Type B pancreatic cell (in vitro differentiated cells): ENCODE measurements at regions not wholly inside any gene's neighbourhood (a gene's known extent, or its start where the extent isn't known, plus 50 kb on each side); places are given as distances from the start of the nearest gene placed in this dataset.

Experiments
- DNase-seq: peaks from one replicate; pipeline ENCODE4 v3.0.0; 2021; ENCODE audit warnings: mixed read lengths; ENCODE audit not compliant: unreplicated experiment; ENCODE audit errors: extremely low spot score
- H3K27ac Mint-ChIP-seq: 2 replicates; pipeline ENCODE4 v1.8.0; 2021; ENCODE audit warnings: mild to moderate bottlenecking, mixed read lengths
- H3K27me3 Mint-ChIP-seq: 2 replicates; pipeline ENCODE4 v1.8.0; 2021; ENCODE audit warnings: mixed read lengths
- H3K36me3 Mint-ChIP-seq: 2 replicates; pipeline ENCODE4 v1.8.0; 2021; ENCODE audit warnings: mixed read lengths
- H3K4me1 Mint-ChIP-seq: one replicate; pipeline ENCODE4 v1.8.0; 2021; ENCODE audit warnings: mixed read lengths; ENCODE audit not compliant: unreplicated experiment
- H3K4me3 Mint-ChIP-seq: 2 replicates; pipeline ENCODE4 v1.8.0; 2021; ENCODE audit warnings: mild to moderate bottlenecking, mixed read lengths
- H3K9me3 Mint-ChIP-seq: 2 replicates; pipeline ENCODE4 v1.8.0; 2021; ENCODE audit warnings: mixed read lengths
- TF ChIP-seq, protein P1 (sequence below): fragments of 200-600 bp; sonication (generic); conservative IDR thresholded peaks from 2 replicates; pipeline ENCODE4 v1.5.0; 2021; ENCODE audit warnings: antibody characterized with exemption, mild to moderate bottlenecking

DNA sequence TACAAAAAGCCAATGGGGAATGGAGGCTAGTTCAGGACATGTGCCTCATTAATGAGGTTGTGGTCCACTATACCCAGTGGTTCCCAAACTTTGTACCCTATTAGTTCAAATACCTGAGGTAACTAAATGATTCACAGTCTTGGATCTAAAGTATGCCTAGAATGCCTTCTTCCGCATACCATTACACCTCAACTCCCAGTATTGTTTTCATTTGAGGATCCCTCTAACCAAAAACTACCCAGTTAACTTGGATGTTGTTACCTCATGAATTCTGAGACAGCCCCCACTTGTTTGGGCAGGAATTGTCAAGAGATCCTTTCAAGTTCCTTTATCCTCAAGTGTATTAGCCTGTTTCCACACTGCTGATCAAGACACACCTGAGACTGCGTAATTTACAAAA, 439.2 kb downstream of the PCDH10 start:
- H3K4me1 Mint-ChIP-seq: no peaks in the 10 kb centered on the region
- no peak for DNase-seq
- TF ChIP-seq, protein P1, sequence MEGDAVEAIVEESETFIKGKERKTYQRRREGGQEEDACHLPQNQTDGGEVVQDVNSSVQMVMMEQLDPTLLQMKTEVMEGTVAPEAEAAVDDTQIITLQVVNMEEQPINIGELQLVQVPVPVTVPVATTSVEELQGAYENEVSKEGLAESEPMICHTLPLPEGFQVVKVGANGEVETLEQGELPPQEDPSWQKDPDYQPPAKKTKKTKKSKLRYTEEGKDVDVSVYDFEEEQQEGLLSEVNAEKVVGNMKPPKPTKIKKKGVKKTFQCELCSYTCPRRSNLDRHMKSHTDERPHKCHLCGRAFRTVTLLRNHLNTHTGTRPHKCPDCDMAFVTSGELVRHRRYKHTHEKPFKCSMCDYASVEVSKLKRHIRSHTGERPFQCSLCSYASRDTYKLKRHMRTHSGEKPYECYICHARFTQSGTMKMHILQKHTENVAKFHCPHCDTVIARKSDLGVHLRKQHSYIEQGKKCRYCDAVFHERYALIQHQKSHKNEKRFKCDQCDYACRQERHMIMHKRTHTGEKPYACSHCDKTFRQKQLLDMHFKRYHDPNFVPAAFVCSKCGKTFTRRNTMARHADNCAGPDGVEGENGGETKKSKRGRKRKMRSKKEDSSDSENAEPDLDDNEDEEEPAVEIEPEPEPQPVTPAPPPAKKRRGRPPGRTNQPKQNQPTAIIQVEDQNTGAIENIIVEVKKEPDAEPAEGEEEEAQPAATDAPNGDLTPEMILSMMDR: no peak
- H3K4me3 Mint-ChIP-seq: no peak overlapping the region
- H3K9me3 Mint-ChIP-seq: peaks cover 5% of the 10 kb centered on the region
- H3K27ac Mint-ChIP-seq: no peak overlapping the region
- H3K27me3 Mint-ChIP-seq: no peaks in the 10 kb centered on the region
- no peaks in the 10 kb centered on the region for H3K36me3 Mint-ChIP-seq

DNA sequence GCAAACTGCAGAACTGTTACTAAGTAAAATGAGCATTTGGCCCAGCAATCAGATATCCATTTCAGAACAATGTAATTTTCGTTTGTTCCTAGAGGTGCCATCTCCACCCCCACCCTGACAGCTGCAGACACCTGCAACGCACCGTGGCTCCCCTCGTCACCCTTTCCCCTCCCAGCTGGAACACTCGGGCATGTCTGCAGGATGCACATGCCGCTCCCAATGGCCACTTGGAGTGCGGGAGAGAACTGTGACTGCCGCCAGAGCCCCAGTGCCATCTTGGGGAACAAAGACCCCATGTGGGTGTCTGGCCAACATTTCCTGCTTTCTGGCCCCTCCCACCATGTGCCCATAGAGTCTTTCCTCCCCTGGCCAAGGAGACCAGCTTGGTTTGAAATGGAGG, 436.2 kb downstream of the PCDH10 start:
- H3K27me3 Mint-ChIP-seq: no peaks in the 10 kb centered on the region
- no peaks in the 10 kb centered on the region for H3K36me3 Mint-ChIP-seq
- no peak overlapping the region for H3K27ac Mint-ChIP-seq
- H3K4me3 Mint-ChIP-seq: no peak overlapping the region
- H3K9me3 Mint-ChIP-seq: no peaks in the 10 kb centered on the region
- no peak for DNase-seq
- no peaks in the 10 kb centered on the region for H3K4me1 Mint-ChIP-seq
- TF ChIP-seq, protein P1: no peak

DNA sequence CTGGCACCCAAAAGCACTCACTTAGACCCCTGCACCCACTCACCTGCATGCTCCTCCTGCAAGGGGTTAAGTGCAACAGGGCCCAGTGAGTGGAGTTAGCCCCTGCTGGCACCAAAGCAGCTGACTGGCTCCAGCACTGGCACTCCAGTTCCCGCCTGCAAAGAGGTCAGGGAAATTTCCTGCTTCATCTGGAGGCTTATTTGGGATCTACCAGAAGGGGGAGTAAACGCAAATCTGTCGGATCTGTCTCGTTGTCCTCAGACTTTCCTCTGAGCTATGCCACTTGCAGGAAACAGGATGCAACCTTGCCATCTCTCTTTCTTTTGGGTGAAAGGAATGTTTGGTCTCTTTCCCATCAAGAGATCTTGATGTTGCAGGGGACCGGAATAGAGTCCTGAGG, 435.6 kb downstream of the PCDH10 start:
- Mint-ChIP-seq H3K36me3 (no peaks in the 10 kb centered on the region), H3K4me1 (no peaks in the 10 kb centered on the region), H3K9me3 (no peaks in the 10 kb centered on the region), H3K27ac (no peak overlapping the region), H3K27me3 (no peaks in the 10 kb centered on the region), H3K4me3 (no peak overlapping the region)
- no peak for DNase-seq
- TF ChIP-seq, protein P1: no peak

DNA sequence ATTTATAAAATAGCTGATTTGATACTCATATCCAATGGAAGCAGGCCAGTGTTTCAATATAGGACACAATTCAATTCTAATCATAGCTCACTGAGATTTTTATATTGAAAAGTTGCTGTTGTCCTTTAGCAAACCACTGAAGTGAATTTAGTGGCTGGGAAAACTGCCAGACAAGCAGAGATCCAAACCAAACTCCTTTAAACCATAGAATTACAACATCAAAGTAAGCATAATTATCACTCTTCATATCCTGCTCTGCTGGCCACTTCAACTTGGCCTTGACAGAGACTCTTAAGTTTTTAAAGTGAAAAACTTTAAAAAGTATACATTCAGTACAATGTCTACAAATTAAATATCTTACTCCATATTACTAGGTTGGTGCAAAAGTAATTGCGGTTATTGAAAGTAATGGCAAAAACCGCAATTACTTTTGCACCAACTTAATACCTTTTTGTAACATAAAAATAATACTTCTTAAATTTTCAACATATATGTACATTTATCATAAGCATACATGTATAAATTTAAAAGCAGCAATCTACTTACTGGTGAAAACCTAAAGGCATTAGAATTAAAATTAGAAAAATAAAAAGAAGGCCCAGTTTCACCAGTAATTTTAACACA, 433.0 kb downstream of the PCDH10 start:
- no peaks in the 10 kb centered on the region for H3K36me3 Mint-ChIP-seq
- H3K4me3 Mint-ChIP-seq: no peak overlapping the region
- no peaks in the 10 kb centered on the region for H3K27me3 Mint-ChIP-seq
- no peaks in the 10 kb centered on the region for H3K4me1 Mint-ChIP-seq
- H3K9me3 Mint-ChIP-seq: peaks cover 6% of the 10 kb centered on the region
- no peak for DNase-seq
- TF ChIP-seq, protein P1: no peak
- H3K27ac Mint-ChIP-seq: no peak overlapping the region

DNA sequence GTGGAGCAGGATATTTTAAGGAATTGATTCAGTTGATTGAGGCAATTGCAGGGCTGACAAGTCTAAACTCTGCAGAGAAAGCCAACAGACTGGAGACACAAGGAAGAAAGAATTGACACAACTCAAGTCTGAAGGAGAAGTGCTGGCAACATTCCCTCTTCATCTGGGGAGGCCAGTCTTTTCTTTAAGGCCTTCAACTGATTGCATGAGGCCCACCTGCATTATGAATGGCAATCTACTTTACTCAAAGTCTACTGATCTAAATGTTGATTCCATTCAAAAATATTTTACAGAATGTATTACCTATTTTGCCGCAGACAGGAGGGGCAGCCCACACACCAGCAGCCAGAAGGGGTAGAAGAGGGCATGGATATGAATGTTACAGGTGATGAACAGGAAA, 425.2 kb downstream of the PCDH10 start:
- TF ChIP-seq, protein P1: no peak

DNA sequence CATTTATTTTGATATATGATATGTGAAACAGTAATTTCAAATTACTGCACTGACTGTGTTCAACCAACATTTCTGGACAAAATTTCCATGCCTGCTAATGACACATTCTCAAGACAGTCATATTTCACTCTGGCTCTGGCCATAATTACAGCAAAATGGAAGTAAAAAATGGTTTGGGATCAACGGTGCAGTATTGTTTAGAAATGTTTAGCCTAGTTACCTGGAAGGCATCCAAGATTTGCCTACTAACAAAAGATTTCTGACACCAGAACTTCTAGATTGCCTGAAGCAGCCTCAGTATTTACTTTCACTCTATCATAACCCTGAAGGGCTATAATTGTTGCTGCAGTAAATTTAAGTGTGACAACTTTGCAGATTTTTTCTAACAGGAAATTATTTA, 416.3 kb downstream of the PCDH10 start:
- Mint-ChIP-seq H3K9me3 (no peaks in the 10 kb centered on the region), H3K4me3 (peak overlapping the region; percentile 37), H3K27ac (no peak overlapping the region), H3K27me3 (peaks cover 17% of the 10 kb centered on the region), H3K4me1 (peaks cover 8% of the 10 kb centered on the region), H3K36me3 (peaks cover 3% of the 10 kb centered on the region)
- DNase-seq: no peak
- TF ChIP-seq, protein P1: no peak

More for the DNA sequence above, 425.2 kb downstream of the PCDH10 start:
- no peak overlapping the region for H3K27ac Mint-ChIP-seq
- peaks cover 7% of the 10 kb centered on the region for H3K4me1 Mint-ChIP-seq
- peaks cover 18% of the 10 kb centered on the region for H3K27me3 Mint-ChIP-seq
- DNase-seq: no peak
- H3K9me3 Mint-ChIP-seq: peaks cover 14% of the 10 kb centered on the region
- H3K4me3 Mint-ChIP-seq: no peak overlapping the region
- no peaks in the 10 kb centered on the region for H3K36me3 Mint-ChIP-seq
